Uterus (tissue), 2 donors: ENCODE measurements at regions not wholly inside any gene's neighbourhood (a gene's known extent, or its start where the extent isn't known, plus 50 kb on each side); places are given as distances from the start of the nearest gene placed in this dataset.

Experiments used
- POLR2A ChIP-seq, 2 donors: fragments of 450-650 bp; IDR thresholded peaks; one replicate each; pipeline ENCODE4 v1.6.1; 2016; ENCODE audit warnings: antibody characterized with exemption in 2 of 2, mild to moderate bottlenecking in 1 of 2, moderate library complexity in 1 of 2
- TF ChIP-seq, protein P1 (sequence below), 4 experiments: fragments of 200-600 bp in 2 of 4; fragments of 450-650 bp in 2 of 4; sonication (generic) in 2 of 4; IDR thresholded peaks; one replicate each; pipeline ENCODE4 v1.5.1; 2016 to 2019; ENCODE audit warnings: antibody characterized with exemption in 4 of 4, mild to moderate bottlenecking in 2 of 4, moderate library complexity in 1 of 4

GRCh38 chr2:5392658-5393057, 299.5 kb upstream of the SOX11 start:
- TF ChIP-seq, protein P1, sequence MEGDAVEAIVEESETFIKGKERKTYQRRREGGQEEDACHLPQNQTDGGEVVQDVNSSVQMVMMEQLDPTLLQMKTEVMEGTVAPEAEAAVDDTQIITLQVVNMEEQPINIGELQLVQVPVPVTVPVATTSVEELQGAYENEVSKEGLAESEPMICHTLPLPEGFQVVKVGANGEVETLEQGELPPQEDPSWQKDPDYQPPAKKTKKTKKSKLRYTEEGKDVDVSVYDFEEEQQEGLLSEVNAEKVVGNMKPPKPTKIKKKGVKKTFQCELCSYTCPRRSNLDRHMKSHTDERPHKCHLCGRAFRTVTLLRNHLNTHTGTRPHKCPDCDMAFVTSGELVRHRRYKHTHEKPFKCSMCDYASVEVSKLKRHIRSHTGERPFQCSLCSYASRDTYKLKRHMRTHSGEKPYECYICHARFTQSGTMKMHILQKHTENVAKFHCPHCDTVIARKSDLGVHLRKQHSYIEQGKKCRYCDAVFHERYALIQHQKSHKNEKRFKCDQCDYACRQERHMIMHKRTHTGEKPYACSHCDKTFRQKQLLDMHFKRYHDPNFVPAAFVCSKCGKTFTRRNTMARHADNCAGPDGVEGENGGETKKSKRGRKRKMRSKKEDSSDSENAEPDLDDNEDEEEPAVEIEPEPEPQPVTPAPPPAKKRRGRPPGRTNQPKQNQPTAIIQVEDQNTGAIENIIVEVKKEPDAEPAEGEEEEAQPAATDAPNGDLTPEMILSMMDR (IDR thresholded peaks at IDR 0.05) = no peak
- no peak for TF ChIP-seq POLR2A (IDR thresholded peaks at IDR 0.05)
